Fibroblast of villous mesenchyme (primary cell): ENCODE measurements at regions not wholly inside any gene's neighbourhood (a gene's known extent, or its start where the extent isn't known, plus 50 kb on each side); places are given as distances from the start of the nearest gene placed in this dataset.

Experiments
- DNase-seq: peaks from one replicate; pipeline ENCODE4 v3.0.0-alpha.2; 2010; ENCODE audit warnings: low read depth
- H3K4me3 ChIP-seq: 2 replicates; pipeline ENCODE4 v1.5.1; 2011; ENCODE audit warnings: low read depth, mild to moderate bottlenecking, low read length
- TF ChIP-seq, protein P1 (sequence below): IDR thresholded peaks from 2 replicates; pipeline ENCODE4 v1.5.1; 2012; ENCODE audit warnings: low read depth, mild to moderate bottlenecking, low read length; ENCODE audit not compliant: insufficient read depth

DNA sequence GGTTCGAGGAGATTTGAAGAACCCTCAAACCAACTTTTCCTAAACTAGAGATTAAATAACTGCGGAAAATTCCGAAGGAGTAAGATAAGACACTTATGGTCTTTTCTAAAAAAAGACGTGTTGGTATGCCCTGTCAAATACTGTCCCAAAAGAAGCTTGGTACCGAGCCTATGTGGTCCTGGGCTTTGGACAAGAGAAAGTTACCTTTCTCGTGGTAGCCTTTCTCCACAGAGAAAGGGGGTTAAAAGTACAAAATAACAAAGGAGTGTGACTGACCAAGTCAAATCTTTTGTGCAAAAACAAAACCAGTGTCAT, 56.2 kb upstream of the JCAD start:
- H3K4me3 ChIP-seq: no peak overlapping the region
- TF ChIP-seq, protein P1, sequence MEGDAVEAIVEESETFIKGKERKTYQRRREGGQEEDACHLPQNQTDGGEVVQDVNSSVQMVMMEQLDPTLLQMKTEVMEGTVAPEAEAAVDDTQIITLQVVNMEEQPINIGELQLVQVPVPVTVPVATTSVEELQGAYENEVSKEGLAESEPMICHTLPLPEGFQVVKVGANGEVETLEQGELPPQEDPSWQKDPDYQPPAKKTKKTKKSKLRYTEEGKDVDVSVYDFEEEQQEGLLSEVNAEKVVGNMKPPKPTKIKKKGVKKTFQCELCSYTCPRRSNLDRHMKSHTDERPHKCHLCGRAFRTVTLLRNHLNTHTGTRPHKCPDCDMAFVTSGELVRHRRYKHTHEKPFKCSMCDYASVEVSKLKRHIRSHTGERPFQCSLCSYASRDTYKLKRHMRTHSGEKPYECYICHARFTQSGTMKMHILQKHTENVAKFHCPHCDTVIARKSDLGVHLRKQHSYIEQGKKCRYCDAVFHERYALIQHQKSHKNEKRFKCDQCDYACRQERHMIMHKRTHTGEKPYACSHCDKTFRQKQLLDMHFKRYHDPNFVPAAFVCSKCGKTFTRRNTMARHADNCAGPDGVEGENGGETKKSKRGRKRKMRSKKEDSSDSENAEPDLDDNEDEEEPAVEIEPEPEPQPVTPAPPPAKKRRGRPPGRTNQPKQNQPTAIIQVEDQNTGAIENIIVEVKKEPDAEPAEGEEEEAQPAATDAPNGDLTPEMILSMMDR: no peak
- no peak for DNase-seq

DNA sequence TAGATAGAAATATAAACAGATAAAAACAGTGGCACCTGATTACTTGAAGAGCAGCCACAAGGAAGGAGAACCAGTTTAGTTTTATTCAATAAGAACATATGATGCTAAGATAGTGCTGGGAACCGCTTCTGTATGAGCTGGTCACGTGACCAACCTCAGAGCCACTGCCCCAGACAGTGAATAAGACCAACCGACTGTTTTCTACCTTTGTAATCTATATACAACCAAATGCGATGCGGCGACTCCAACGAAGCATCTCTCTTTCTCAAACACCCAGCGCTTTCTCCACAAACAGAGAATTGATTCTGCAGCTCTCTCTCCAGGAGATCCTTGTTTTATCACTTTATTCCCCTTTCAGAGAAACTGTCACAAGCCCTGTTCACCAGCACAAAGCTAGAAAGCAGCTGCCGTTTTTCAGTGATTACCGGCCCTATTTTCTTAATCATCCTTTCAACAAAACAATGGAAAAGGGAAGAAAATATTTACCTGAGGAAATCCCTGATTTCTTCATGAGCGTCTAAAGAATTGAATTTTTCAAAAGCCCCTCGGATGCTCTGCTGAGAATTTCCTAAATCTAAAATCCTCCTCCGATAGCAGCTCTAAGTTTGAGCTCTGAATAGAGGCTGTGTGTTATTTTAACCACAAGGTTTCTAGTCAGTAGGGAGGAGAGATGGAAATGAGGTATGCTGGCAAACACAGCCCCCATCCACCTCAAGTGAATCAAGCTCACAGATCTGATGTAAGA, 55.7 kb upstream of the JCAD start:
- TF ChIP-seq, protein P1: no peak
- no peak overlapping the region for H3K4me3 ChIP-seq
- DNase-seq: peak; percentile 15

DNA sequence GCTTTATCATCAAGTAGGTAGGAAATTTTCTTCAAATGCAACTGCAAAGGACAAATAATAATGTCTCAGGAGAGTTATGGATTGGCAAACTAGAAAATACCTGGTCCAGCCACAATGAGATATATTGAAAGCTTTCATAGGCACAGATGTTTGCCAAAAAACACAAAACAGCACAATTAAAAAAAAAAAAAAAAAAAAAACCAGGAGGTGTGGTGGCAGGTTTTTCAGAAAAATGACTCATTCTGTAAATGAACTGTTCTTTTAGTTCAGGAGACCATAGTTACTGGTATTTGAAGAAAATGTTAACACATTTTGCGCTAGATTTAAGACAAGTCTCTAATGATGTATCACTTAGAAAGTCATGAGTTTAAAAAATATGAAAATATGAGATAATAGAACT, 55.0 kb upstream of the JCAD start:
- TF ChIP-seq, protein P1: no peak
- no peak for DNase-seq
- H3K4me3 ChIP-seq: no peak overlapping the region

DNA sequence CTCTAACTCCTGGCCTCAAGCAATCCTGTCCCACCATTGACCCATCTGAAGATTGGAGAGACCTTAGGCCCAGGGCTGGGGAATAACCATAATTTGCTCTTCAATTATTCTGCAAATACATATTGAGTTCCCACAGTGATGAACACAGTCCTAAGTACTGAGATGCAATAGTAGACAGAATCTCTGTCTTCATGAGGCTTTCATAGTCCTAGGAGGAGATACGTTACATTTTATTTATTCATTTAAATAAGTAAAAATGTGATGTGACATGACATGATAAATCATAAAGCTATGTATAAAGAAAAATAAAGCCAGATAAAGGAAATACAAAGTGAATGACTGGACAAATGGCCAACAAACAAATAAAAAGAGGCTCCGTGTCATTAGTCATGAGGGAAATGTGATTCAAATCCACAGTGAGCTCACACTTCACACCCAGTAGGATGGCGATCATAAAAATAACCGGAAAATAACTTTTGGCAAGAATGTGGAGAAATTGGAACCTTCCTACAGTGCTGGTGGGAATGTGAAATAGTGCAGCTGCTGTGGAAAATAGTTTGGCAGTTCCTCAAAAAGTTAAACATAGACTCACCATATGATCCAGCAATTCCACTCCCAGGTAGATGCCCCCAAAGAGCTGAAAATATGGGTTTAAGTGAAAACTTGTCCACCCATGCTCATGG, 52.1 kb upstream of the JCAD start:
- no peak overlapping the region for H3K4me3 ChIP-seq
- peak; percentile 64 for DNase-seq
- TF ChIP-seq, protein P1: no peak
